ENCODE measurements at regions not wholly inside any gene's neighbourhood (a gene's known extent, or its start where the extent isn't known, plus 50 kb on each side); places are given as distances from the start of the nearest gene placed in this dataset.

DNA sequence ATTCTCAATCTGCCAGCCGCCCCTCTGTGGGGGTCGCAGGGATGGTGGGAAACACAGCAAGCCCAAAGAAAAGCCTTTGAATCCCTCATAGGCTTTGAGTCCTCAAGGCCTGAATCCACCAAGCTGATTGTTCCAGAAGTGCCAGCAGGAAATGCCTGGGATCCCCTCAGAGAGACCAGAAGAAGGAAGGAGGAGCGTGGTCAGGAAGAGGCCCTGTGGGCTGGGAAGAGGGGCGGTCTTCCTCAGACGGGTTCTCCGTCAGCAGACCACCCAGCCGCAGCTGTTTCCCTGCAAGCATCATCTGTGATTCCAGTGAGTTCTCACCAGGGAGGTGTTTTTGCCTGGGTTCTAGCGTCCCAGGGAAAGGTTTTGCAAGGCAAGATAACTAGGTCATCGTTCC, 190.0 kb upstream of the KLF6 start:
- TF ChIP-seq, protein P1, sequence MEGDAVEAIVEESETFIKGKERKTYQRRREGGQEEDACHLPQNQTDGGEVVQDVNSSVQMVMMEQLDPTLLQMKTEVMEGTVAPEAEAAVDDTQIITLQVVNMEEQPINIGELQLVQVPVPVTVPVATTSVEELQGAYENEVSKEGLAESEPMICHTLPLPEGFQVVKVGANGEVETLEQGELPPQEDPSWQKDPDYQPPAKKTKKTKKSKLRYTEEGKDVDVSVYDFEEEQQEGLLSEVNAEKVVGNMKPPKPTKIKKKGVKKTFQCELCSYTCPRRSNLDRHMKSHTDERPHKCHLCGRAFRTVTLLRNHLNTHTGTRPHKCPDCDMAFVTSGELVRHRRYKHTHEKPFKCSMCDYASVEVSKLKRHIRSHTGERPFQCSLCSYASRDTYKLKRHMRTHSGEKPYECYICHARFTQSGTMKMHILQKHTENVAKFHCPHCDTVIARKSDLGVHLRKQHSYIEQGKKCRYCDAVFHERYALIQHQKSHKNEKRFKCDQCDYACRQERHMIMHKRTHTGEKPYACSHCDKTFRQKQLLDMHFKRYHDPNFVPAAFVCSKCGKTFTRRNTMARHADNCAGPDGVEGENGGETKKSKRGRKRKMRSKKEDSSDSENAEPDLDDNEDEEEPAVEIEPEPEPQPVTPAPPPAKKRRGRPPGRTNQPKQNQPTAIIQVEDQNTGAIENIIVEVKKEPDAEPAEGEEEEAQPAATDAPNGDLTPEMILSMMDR (IDR thresholded peaks at IDR 0.05; ENCODE audit: insufficient read depth, low read length): no peak
- no peak for TF ChIP-seq POLR2AphosphoS5 (IDR thresholded peaks at IDR 0.05; ENCODE audit: low read depth)
- TF ChIP-seq, protein P2, sequence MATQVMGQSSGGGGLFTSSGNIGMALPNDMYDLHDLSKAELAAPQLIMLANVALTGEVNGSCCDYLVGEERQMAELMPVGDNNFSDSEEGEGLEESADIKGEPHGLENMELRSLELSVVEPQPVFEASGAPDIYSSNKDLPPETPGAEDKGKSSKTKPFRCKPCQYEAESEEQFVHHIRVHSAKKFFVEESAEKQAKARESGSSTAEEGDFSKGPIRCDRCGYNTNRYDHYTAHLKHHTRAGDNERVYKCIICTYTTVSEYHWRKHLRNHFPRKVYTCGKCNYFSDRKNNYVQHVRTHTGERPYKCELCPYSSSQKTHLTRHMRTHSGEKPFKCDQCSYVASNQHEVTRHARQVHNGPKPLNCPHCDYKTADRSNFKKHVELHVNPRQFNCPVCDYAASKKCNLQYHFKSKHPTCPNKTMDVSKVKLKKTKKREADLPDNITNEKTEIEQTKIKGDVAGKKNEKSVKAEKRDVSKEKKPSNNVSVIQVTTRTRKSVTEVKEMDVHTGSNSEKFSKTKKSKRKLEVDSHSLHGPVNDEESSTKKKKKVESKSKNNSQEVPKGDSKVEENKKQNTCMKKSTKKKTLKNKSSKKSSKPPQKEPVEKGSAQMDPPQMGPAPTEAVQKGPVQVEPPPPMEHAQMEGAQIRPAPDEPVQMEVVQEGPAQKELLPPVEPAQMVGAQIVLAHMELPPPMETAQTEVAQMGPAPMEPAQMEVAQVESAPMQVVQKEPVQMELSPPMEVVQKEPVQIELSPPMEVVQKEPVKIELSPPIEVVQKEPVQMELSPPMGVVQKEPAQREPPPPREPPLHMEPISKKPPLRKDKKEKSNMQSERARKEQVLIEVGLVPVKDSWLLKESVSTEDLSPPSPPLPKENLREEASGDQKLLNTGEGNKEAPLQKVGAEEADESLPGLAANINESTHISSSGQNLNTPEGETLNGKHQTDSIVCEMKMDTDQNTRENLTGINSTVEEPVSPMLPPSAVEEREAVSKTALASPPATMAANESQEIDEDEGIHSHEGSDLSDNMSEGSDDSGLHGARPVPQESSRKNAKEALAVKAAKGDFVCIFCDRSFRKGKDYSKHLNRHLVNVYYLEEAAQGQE (IDR thresholded peaks at IDR 0.05; ENCODE audit: insufficient replicate concordance, low read depth): no peak
- no peak for TF ChIP-seq GABPA (IDR thresholded peaks at IDR 0.05; ENCODE audit: low read depth)
